Epithelial cell of esophagus (primary cell): ENCODE measurements at regions not wholly inside any gene's neighbourhood (a gene's known extent, or its start where the extent isn't known, plus 50 kb on each side); places are given as distances from the start of the nearest gene placed in this dataset.
A peak's percentile ranks its signal among the peaks of the same experiment; 100 is the strongest.
"Not testable (repeated sequence)": the region's sequence is repeated elsewhere in the genome, so short reads cannot be mapped to it uniquely, and the experiment has no call there.

Experiments used
- DNase-seq: peaks from one replicate; pipeline ENCODE4 v3.0.0; 2010; ENCODE audit warnings: low read depth
- H3K4me3 ChIP-seq: 2 replicates; pipeline ENCODE4 v1.5.1; 2011; ENCODE audit warnings: mild to moderate bottlenecking, low read length, control low read depth
- TF ChIP-seq, protein P1 (sequence below): IDR thresholded peaks from 2 replicates; pipeline ENCODE4 v1.5.1; 2011; ENCODE audit warnings: low read depth, mild to moderate bottlenecking, low read length, control low read depth, inconsistent platforms; ENCODE audit not compliant: insufficient read depth; ENCODE audit errors: missing control alignments

DNA sequence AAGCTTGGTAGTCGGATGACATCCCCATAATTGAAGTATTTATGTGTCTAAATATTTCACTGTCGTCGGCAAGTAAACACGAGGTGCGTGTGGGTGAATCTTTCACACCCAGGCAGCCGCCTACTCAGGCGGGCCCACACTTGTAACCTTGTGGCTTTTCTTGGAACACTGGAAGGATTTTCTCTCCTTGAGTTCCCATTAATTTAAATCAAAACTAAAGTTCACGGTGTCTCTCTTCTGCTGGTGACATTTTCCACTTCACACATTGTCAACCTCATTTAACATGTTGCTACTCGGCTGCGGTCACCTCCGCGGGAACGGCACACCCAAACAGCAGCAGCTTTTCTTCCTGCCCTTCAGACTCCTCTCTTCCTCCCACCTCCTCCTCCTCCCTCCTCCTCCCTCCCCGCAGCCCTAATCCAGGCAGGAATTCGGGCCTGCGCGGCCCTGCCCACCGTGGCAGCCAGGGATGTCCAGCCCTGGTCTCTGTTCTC, 336.6 kb downstream of the QKI start:
- DNase-seq = peak; percentile 50
- TF ChIP-seq, protein P1, sequence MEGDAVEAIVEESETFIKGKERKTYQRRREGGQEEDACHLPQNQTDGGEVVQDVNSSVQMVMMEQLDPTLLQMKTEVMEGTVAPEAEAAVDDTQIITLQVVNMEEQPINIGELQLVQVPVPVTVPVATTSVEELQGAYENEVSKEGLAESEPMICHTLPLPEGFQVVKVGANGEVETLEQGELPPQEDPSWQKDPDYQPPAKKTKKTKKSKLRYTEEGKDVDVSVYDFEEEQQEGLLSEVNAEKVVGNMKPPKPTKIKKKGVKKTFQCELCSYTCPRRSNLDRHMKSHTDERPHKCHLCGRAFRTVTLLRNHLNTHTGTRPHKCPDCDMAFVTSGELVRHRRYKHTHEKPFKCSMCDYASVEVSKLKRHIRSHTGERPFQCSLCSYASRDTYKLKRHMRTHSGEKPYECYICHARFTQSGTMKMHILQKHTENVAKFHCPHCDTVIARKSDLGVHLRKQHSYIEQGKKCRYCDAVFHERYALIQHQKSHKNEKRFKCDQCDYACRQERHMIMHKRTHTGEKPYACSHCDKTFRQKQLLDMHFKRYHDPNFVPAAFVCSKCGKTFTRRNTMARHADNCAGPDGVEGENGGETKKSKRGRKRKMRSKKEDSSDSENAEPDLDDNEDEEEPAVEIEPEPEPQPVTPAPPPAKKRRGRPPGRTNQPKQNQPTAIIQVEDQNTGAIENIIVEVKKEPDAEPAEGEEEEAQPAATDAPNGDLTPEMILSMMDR = no peak
- H3K4me3 ChIP-seq = no peak overlapping the region

GRCh38 chr6:163750431-163751031, 336.0 kb downstream of the QKI start:
- no peak overlapping the region for H3K4me3 ChIP-seq
- TF ChIP-seq, protein P1 = no peak
- DNase-seq = peak; percentile 41

DNA sequence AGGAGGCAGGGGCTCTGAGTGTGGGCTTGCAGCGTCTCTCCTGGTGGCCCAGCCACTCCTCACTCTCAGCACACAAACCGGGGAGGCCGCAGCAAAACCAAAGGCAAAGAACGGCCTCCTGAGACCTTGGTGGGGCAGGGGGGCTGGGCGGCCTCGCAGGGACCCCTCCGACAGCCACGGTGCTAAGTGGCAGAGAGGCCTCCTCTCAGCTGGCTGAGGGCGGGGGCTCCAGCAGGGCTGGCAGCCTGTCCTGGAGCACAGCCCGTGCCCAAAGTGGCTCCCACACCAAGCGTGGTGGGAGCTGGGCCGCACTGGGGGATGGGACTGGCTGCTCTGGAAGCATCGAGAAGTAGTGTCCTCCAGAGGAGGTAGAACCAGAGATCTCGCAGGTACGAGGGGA, 334.4 kb downstream of the QKI start:
- TF ChIP-seq, protein P1 = no peak

GRCh38 chr6:163748036-163748435, 333.5 kb downstream of the QKI start:
- TF ChIP-seq, protein P1 = no peak
- H3K4me3 ChIP-seq = no peak overlapping the region
- no peak for DNase-seq

More for the DNA sequence above, 334.4 kb downstream of the QKI start:
- DNase-seq = no peak
- H3K4me3 ChIP-seq = no peak overlapping the region

DNA sequence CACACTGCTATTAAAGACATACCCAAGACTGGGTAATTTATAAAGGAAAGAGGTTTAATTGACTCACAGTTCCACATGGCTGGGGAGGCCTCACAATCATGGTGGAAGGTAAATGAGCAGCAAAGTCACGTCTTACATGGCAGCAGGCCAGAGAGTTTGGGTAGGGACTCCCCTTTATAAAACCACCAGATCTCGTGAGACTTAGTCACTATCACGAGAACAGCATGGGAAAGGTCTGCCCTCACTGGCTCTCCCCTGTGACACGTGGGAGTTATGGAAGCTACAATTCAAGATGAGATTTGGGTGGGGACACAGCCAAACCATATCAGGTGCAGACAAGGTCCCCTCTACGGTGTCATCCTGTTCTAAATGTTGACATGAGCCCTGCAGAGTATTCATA, 332.5 kb downstream of the QKI start:
- not testable (repeated sequence) for H3K4me3 ChIP-seq, DNase-seq

GRCh38 chr6:163745536-163746400, 331.2 kb downstream of the QKI start:
- H3K4me3 ChIP-seq = no peak overlapping the region
- TF ChIP-seq, protein P1 = peak; percentile 24
- DNase-seq = peak; percentile 93

DNA sequence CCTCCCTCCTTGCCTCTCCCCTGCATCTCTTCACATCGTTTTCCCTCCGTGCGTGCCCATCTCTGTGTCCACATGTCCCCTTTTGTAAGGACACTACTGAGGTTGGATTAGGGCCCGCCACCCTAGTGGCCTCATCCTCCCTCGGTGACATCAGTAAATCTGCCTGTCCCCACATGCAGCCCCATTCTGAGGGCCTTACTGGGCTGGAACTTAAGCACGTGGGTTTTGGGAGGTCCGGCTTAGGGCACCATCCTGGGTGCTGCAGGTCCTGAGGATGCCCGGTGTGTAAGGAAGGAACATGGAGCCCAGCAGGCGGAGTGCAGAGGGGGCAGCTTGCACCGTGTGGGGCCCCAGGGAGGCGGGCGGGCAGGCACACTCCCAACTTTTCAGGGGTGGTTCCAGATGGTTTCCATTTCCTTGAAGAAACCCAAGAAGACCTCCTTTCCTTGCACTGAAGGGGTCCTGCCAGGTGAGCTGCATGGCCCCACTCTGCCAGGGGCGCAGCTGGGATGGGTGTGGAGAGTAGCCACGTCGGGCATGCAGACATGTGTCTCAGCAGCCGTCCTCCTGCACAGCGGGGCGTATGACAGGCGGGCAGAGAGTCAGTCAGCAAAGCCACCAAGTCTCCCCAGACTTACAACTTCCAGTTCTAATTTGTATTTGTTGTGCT, 329.9 kb downstream of the QKI start:
- TF ChIP-seq, protein P1 = no peak
- H3K4me3 ChIP-seq = no peak overlapping the region
- DNase-seq = no peak
